ENCODE measurements at regions not wholly inside any gene's neighbourhood (a gene's known extent, or its start where the extent isn't known, plus 50 kb on each side); places are given as distances from the start of the nearest gene placed in this dataset.

DNA sequence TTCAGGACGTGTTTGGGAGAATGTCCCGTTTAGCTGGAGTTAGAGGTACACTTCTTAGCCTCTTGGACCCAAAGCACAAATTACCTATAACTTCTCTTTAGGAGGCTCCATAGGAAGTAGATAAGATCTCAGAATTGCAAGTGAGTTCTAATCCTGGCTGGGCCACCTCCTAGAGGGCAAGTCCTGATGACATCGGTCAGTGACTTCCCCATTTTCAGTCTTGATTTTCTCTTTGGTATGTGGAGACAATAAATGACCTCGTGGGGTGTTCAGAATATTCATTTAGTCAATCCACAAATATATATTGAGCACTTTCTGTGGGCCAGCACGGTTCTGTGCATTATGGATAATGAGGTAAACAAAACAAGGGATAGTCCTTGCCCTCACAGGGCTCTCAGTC, 208.6 kb downstream of the CWF19L2 start:
- intact Hi-C loops (cut with DNase I) = no loop called here
- WGBS, 2 donors = 66 to 69% methylated on average over 5 of the region's 5 CpGs

DNA sequence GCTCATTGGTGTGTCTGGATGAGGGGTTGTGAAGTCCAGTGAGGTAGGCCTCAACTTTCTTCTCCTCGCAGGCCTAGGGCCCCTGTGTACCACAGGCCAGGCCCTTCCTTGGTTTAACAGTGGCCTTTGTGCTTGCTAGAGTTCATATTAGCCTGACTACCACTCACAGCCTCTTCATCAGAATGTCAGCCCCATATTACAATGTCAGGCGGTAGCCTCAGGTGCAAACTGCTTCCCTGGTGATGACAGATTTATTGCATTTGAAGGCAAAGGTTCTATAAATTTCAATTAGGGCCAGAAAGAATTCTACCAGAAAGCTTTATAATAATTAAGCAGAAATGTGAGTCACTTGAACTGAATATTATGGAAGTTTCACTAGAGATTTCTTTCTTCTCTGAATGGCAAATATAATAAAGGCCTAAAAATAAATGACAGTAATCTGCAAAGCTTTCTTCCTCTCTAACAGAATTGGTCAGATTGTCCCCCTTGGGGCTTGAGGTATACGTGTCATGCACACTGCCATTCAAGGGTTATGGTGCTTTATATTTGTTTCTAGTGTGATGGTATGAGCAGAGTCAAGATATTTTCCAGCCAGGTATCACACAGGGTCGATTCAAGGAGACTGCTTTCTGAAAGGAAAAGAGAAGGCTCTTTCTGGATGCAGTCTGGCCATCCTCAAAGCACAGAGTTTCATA, 210.3 kb downstream of the CWF19L2 start:
- 71 to 79% methylated on average over 4 of the region's 4 CpGs for WGBS, 2 donors
- TF ChIP-seq POLR2A (IDR thresholded peaks at IDR 0.05) = no peak
- TF ChIP-seq, protein P1, sequence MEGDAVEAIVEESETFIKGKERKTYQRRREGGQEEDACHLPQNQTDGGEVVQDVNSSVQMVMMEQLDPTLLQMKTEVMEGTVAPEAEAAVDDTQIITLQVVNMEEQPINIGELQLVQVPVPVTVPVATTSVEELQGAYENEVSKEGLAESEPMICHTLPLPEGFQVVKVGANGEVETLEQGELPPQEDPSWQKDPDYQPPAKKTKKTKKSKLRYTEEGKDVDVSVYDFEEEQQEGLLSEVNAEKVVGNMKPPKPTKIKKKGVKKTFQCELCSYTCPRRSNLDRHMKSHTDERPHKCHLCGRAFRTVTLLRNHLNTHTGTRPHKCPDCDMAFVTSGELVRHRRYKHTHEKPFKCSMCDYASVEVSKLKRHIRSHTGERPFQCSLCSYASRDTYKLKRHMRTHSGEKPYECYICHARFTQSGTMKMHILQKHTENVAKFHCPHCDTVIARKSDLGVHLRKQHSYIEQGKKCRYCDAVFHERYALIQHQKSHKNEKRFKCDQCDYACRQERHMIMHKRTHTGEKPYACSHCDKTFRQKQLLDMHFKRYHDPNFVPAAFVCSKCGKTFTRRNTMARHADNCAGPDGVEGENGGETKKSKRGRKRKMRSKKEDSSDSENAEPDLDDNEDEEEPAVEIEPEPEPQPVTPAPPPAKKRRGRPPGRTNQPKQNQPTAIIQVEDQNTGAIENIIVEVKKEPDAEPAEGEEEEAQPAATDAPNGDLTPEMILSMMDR (IDR thresholded peaks at IDR 0.05) = no peak
- DNase-seq = no peak
- Histone ChIP-seq H3K27ac (no peak overlapping the region), H3K27me3 (no peaks in the 10 kb centered on the region), H3K4me3 (no peak overlapping the region), H3K9me3 (no peaks in the 10 kb centered on the region), H3K4me1 (no peaks in the 10 kb centered on the region), H3K36me3 (replicated peaks in 1 of 2; ENCODE audit: insufficient read depth in 1 of 2, low read depth in 2 of 2) (no peaks in the 10 kb centered on the region)
- intact Hi-C loops (cut with DNase I) = no loop called here
- no peak for ATAC-seq

More for the DNA sequence above, 208.6 kb downstream of the CWF19L2 start:
- no peak for DNase-seq
- no peak for ATAC-seq
- no peak overlapping the region for H3K27ac ChIP-seq
- H3K36me3 ChIP-seq (replicated peaks in 1 of 2; ENCODE audit: insufficient read depth in 1 of 2, low read depth in 2 of 2) = no peaks in the 10 kb centered on the region
- no peaks in the 10 kb centered on the region for H3K9me3 ChIP-seq
- H3K4me1 ChIP-seq = no peaks in the 10 kb centered on the region
- TF ChIP-seq, protein P1 (IDR thresholded peaks at IDR 0.05) = no peak
- TF ChIP-seq POLR2A (IDR thresholded peaks at IDR 0.05) = no peak
- no peaks in the 10 kb centered on the region for H3K27me3 ChIP-seq
- H3K4me3 ChIP-seq = no peak overlapping the region

DNA sequence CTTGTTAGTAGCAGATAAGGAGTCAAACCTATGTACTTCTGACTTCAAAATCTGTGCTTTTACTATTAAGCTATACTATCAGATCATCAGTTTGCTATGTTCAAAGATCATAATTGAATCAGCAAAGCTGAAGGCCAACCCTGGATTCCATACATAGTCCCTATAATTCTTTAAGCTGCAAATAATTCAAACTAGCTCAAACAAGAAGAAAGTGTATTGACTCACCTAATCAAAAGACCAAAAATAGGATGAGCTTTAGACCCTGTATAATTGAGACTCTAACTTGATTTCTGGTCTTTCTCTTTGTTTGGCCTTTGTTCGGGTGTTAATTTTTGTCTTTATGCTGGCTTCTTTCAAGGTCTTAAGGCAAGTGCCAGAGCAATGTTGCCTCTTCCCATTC, 213.7 kb downstream of the CWF19L2 start:
- no peak for TF ChIP-seq POLR2A (IDR thresholded peaks at IDR 0.05)
- TF ChIP-seq, protein P1 (IDR thresholded peaks at IDR 0.05) = no peak
- no peaks in the 10 kb centered on the region for H3K36me3 ChIP-seq (replicated peaks in 1 of 2; ENCODE audit: insufficient read depth in 1 of 2, low read depth in 2 of 2)
- no peaks in the 10 kb centered on the region for H3K27me3 ChIP-seq
- no peaks in the 10 kb centered on the region for H3K9me3 ChIP-seq
- ATAC-seq (no peak), DNase-seq (no peak)
- intact Hi-C loops (cut with DNase I) = no loop called here
- no peaks in the 10 kb centered on the region for H3K4me1 ChIP-seq
- H3K27ac ChIP-seq = no peak overlapping the region
- 77 to 92% methylated on average over 1 of the region's 1 CpG for WGBS, 2 donors
- H3K4me3 ChIP-seq = no peak overlapping the region

DNA sequence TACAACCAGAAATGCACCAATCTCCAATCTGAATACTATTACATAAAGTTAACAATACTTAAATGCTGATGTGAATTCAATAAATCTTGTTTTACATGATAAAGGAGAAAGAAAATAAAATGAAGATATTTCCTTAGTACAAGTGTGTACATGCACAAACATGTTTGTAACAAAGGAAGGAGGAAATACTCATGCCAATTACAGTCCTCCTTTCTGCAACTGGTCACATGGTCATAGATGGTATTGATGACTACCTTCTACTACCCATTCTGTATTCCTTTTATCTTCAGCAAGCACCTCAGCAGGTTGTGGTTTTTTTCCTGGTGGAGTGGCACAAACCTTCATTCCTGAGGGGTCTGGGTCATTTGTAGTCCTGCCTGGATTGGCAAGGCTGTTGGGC, 214.2 kb upstream of the GUCY1A2 start:
- ATAC-seq = no peak
- Histone ChIP-seq H3K27ac (no peak overlapping the region), H3K4me1 (no peaks in the 10 kb centered on the region), H3K27me3 (no peaks in the 10 kb centered on the region), H3K9me3 (no peaks in the 10 kb centered on the region), H3K36me3 (replicated peaks in 1 of 2; ENCODE audit: insufficient read depth in 1 of 2, low read depth in 2 of 2) (no peaks in the 10 kb centered on the region), H3K4me3 (no peak overlapping the region)
- TF ChIP-seq, protein P1 (IDR thresholded peaks at IDR 0.05) = no peak
- no peak for TF ChIP-seq POLR2A (IDR thresholded peaks at IDR 0.05)
- no peak for DNase-seq
- intact Hi-C loops (cut with DNase I) = no loop called here

DNA sequence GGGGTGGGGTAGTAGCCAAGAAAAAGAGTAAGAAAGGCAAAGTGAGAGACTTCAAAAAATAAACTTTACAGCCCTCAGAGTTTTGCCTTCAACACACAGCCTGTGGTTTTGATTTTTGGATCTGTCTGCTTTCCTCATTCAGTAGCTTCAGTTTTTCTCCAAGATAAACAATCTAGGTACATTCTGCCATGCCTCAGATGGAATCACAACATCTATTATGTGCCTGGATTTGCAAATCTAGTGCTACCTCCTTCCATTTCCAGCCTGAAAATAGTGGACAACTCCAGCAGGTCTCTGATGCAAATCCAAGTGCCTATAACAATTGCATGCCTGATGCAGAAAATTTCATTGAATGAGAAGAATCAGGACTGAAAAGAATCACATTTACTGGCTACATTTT, 206.6 kb upstream of the GUCY1A2 start:
- DNase-seq = no peak
- TF ChIP-seq POLR2A (IDR thresholded peaks at IDR 0.05) = no peak
- TF ChIP-seq, protein P1 (IDR thresholded peaks at IDR 0.05) = no peak
- Histone ChIP-seq H3K27me3 (no peaks in the 10 kb centered on the region), H3K4me1 (no peaks in the 10 kb centered on the region), H3K4me3 (no peak overlapping the region), H3K9me3 (no peaks in the 10 kb centered on the region), H3K36me3 (replicated peaks in 1 of 2; ENCODE audit: insufficient read depth in 1 of 2, low read depth in 2 of 2) (no peaks in the 10 kb centered on the region), H3K27ac (no peak overlapping the region)
- intact Hi-C loops (cut with DNase I) = no loop called here
- no peak for ATAC-seq
